ENCODE measurements at regions not wholly inside any gene's neighbourhood (a gene's known extent, or its start where the extent isn't known, plus 50 kb on each side); places are given as distances from the start of the nearest gene placed in this dataset.

DNA sequence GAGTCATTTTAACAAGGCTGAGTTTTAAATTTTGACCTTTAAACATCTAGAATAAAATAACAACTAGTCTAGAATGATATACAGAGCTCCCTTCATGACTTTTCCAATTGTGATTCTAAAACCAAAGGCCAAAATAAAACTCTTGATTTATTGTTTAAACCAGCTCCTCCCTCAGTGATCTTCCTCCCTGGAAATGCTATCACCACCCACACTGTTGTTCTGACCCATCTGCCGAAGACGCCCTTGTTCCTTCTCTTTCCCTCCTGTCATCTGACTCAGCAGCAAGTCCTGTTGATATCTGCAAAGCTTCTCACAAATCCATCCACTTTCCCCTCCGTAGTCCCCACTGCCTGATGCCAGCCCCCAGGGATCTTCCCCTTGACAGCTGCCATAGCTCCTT, 231.6 kb upstream of the DYNLRB2 start:
- TF ChIP-seq, protein P1, sequence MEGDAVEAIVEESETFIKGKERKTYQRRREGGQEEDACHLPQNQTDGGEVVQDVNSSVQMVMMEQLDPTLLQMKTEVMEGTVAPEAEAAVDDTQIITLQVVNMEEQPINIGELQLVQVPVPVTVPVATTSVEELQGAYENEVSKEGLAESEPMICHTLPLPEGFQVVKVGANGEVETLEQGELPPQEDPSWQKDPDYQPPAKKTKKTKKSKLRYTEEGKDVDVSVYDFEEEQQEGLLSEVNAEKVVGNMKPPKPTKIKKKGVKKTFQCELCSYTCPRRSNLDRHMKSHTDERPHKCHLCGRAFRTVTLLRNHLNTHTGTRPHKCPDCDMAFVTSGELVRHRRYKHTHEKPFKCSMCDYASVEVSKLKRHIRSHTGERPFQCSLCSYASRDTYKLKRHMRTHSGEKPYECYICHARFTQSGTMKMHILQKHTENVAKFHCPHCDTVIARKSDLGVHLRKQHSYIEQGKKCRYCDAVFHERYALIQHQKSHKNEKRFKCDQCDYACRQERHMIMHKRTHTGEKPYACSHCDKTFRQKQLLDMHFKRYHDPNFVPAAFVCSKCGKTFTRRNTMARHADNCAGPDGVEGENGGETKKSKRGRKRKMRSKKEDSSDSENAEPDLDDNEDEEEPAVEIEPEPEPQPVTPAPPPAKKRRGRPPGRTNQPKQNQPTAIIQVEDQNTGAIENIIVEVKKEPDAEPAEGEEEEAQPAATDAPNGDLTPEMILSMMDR (conservative IDR thresholded peaks at IDR 0.05 in 1 of 2, IDR thresholded peaks at IDR 0.05 in 1 of 2; ENCODE audit: extremely low read depth in 1 of 2, insufficient read depth in 1 of 2, low read depth in 1 of 2, low read length in 2 of 2), result no peak
- TF ChIP-seq EZH2 (IDR thresholded peaks at IDR 0.05; ENCODE audit: borderline replicate concordance, low read length), result no peak
